CD4-positive, alpha-beta T cell treated with Interleukin-6 for 4 hours (primary cell): ENCODE measurements at regions not wholly inside any gene's neighbourhood (a gene's known extent, or its start where the extent isn't known, plus 50 kb on each side); places are given as distances from the start of the nearest gene placed in this dataset.
"Not testable (repeated sequence)": the region's sequence is repeated elsewhere in the genome, so short reads cannot be mapped to it uniquely, and the experiment has no call there.

Experiments
- DNase-seq: peaks from one replicate; pipeline ENCODE4 v3.0.0-alpha.2; 2020; ENCODE audit warnings: mixed read lengths

- DNase-seq, result no peak
These were observed 924.1 kb downstream of the EPHA7 start for GRCh38 chr6:92495242-92495641.

- no peak for DNase-seq
These were observed 933.9 kb downstream of the EPHA7 start for GRCh38 chr6:92485487-92485886.

GRCh38 chr6:92479831-92480230 is 939.5 kb downstream of the EPHA7 start:
- no peak for DNase-seq

- DNase-seq, result no peak
These were observed 946.3 kb downstream of the EPHA7 start for GRCh38 chr6:92473056-92473455.

- DNase-seq, result no peak
These were observed 950.1 kb downstream of the EPHA7 start for GRCh38 chr6:92469186-92469828.

- no peak for DNase-seq
These were observed 951.3 kb downstream of the EPHA7 start for GRCh38 chr6:92468066-92468465.

- no peak for DNase-seq
These were observed 959.2 kb downstream of the EPHA7 start for GRCh38 chr6:92460133-92460532.

- DNase-seq, result no peak
These were observed 959.8 kb downstream of the EPHA7 start for GRCh38 chr6:92459606-92460005.

- no peak for DNase-seq
These were observed 973.3 kb downstream of the EPHA7 start for GRCh38 chr6:92446052-92446451.

GRCh38 chr6:92433911-92434310 is 985.4 kb downstream of the EPHA7 start:
- DNase-seq, result no peak

GRCh38 chr6:92431502-92431901 is 987.9 kb downstream of the EPHA7 start:
- no peak for DNase-seq

GRCh38 chr6:92428448-92428847 is 990.9 kb downstream of the EPHA7 start:
- DNase-seq, result no peak

- DNase-seq, result no peak
These were observed 991.9 kb downstream of the EPHA7 start for GRCh38 chr6:92427453-92427852.

- DNase-seq, result no peak
These were observed 1003.7 kb downstream of the EPHA7 start for GRCh38 chr6:92415656-92416055.

- DNase-seq, result no peak
These were observed 1011.0 kb downstream of the EPHA7 start for GRCh38 chr6:92408350-92408749.

- no peak for DNase-seq
These were observed 1015.1 kb downstream of the EPHA7 start for GRCh38 chr6:92404281-92404680.

GRCh38 chr6:92399911-92400310 is 1019.4 kb downstream of the EPHA7 start:
- no peak for DNase-seq

GRCh38 chr6:92388706-92389105 is 1030.7 kb downstream of the EPHA7 start:
- DNase-seq, result not testable (repeated sequence)

- DNase-seq, result no peak
These were observed 1038.4 kb downstream of the EPHA7 start for GRCh38 chr6:92380803-92381601.

- DNase-seq, result no peak
These were observed 1042.2 kb downstream of the EPHA7 start for GRCh38 chr6:92377137-92377536.

- DNase-seq, result no peak
These were observed 1042.7 kb downstream of the EPHA7 start for GRCh38 chr6:92376691-92377090.

GRCh38 chr6:92371211-92372208 is 1047.8 kb downstream of the EPHA7 start:
- DNase-seq, result no peak

GRCh38 chr6:92369309-92369708 is 1050.0 kb downstream of the EPHA7 start:
- DNase-seq, result no peak
